Cardiac fibroblast (primary cell): ENCODE measurements at regions not wholly inside any gene's neighbourhood (a gene's known extent, or its start where the extent isn't known, plus 50 kb on each side); places are given as distances from the start of the nearest gene placed in this dataset.

Source experiments
- DNase-seq, 2 donors: peaks; one replicate each; pipeline versions ENCODE4 v3.0.0 to v3.0.0-alpha.2; 2010; ENCODE audit warnings: low read depth in 2 of 2
- H3K4me3 ChIP-seq, 2 donors: replicated peaks in 1 of 2; 1 replicate in 1 of 2; 2 replicates in 1 of 2; pipeline ENCODE4 v1.5.1; 2011; ENCODE audit warnings: low read depth in 2 of 2, low read length in 2 of 2, mild to moderate bottlenecking in 2 of 2, moderate library complexity in 1 of 2
- CTCF ChIP-seq: IDR thresholded peaks from one replicate; pipeline ENCODE4 v1.5.1; 2011; ENCODE audit warnings: low read depth, mild to moderate bottlenecking, low read length, inconsistent platforms

GRCh38 chr5:124580512-124580911 is 165.9 kb downstream of the ZNF608 start:
- DNase-seq: no peak
- TF ChIP-seq CTCF: no peak
- no peak overlapping the region for H3K4me3 ChIP-seq

GRCh38 chr5:124576848-124577409 is 169.5 kb downstream of the ZNF608 start:
- TF ChIP-seq CTCF: no peak
- no peak overlapping the region for H3K4me3 ChIP-seq
- DNase-seq: no peak

- no peak overlapping the region for H3K4me3 ChIP-seq
- DNase-seq: no peak
- TF ChIP-seq CTCF: no peak
These were observed 170.7 kb downstream of the ZNF608 start for GRCh38 chr5:124575725-124576124.

GRCh38 chr5:124574521-124575436 is 171.7 kb downstream of the ZNF608 start:
- no peak overlapping the region for H3K4me3 ChIP-seq
- TF ChIP-seq CTCF: no peak
- no peak for DNase-seq

- no peak for DNase-seq
- TF ChIP-seq CTCF: no peak
- no peak overlapping the region for H3K4me3 ChIP-seq
These were observed 173.5 kb downstream of the ZNF608 start for GRCh38 chr5:124572971-124573370.

GRCh38 chr5:124570285-124571035 is 176.0 kb downstream of the ZNF608 start:
- no peak for TF ChIP-seq CTCF
- DNase-seq: peak in 1 of 2 donors; percentile 8

More at GRCh38 chr5:124570285-124571035, 176.0 kb downstream of the ZNF608 start:
- no peak overlapping the region for H3K4me3 ChIP-seq
